Loucy (cell line): ENCODE measurements at regions not wholly inside any gene's neighbourhood (a gene's known extent, or its start where the extent isn't known, plus 50 kb on each side); places are given as distances from the start of the nearest gene placed in this dataset.
"Not testable (repeated sequence)": the region's sequence is repeated elsewhere in the genome, so short reads cannot be mapped to it uniquely, and the experiment has no call there.

Experiments
- H2AFZ ChIP-seq: fragments of 200-600 bp; sonication (generic); 2 replicates; pipeline ENCODE4 v1.6.0; 2016; ENCODE audit warnings: antibody characterized with exemption, mild to moderate bottlenecking, low read length, moderate library complexity
- H3F3A ChIP-seq: fragments of 200-600 bp; 2 replicates; pipeline ENCODE4 v1.6.0; 2016; ENCODE audit warnings: antibody characterized with exemption, low read depth, mild to moderate bottlenecking
- H3K27me3 ChIP-seq: fragments of 200-600 bp; sonication (generic); 2 replicates; pipeline ENCODE4 v1.6.1; 2014; ENCODE audit warnings: low read length, mild to moderate bottlenecking; ENCODE audit not compliant: insufficient read depth, poor library complexity, severe bottlenecking
- H3K36me3 ChIP-seq: fragments of 200-600 bp; sonication (generic); 2 replicates; pipeline ENCODE4 v1.6.1; 2016; ENCODE audit warnings: low read length; ENCODE audit not compliant: insufficient read depth
- H3K4me1 ChIP-seq: fragments of 200-600 bp; sonication (generic); 2 replicates; pipeline ENCODE4 v1.5.1; 2014; ENCODE audit warnings: low read length, mild to moderate bottlenecking; ENCODE audit not compliant: insufficient read depth, poor library complexity, severe bottlenecking
- H3K4me2 ChIP-seq: fragments of 200-600 bp; sonication (generic); 2 replicates; pipeline ENCODE4 v1.6.0; 2014; ENCODE audit warnings: antibody characterized with exemption, low read length, low read depth, mild to moderate bottlenecking; ENCODE audit not compliant: poor library complexity, severe bottlenecking
- H3K4me3 ChIP-seq: fragments of 200-600 bp; sonication (generic); 2 replicates; pipeline ENCODE4 v1.5.1; 2014; ENCODE audit warnings: low read length, mild to moderate bottlenecking, mixed read lengths; ENCODE audit not compliant: poor library complexity, severe bottlenecking
- H3K79me2 ChIP-seq: fragments of 200-600 bp; sonication (generic); 2 replicates; pipeline ENCODE4 v1.6.1; 2014; ENCODE audit warnings: low read length; ENCODE audit not compliant: insufficient read depth
- H3K9ac ChIP-seq: fragments of 200-600 bp; sonication (generic); 2 replicates; pipeline ENCODE4 v1.6.0; 2014; ENCODE audit warnings: mild to moderate bottlenecking, low read depth, low read length, moderate library complexity; ENCODE audit not compliant: poor library complexity, severe bottlenecking
- H3K9me2 ChIP-seq: fragments of 200-600 bp; sonication (generic); replicated peaks from 2 replicates; pipeline ENCODE4 v1.6.1; 2016; ENCODE audit warnings: low read depth, low read length, mixed read lengths
- H3K9me3 ChIP-seq: fragments of 200-600 bp; sonication (generic); 2 replicates; pipeline ENCODE4 v1.6.1; 2014; ENCODE audit warnings: mild to moderate bottlenecking, antibody characterized with exemption, low read length, low read depth; ENCODE audit not compliant: insufficient read depth
- H4K20me1 ChIP-seq: fragments of 200-600 bp; sonication (generic); 2 replicates; pipeline ENCODE4 v1.6.0; 2014; ENCODE audit warnings: antibody characterized with exemption, low read length, mild to moderate bottlenecking; ENCODE audit not compliant: insufficient read depth, poor library complexity, severe bottlenecking
- EZH2phosphoT487 ChIP-seq: fragments of 200-600 bp; IDR thresholded peaks from 2 replicates; pipeline ENCODE4 v1.6.1; 2018; ENCODE audit warnings: antibody characterized with exemption, mild to moderate bottlenecking, moderate library complexity, borderline replicate concordance
- TF ChIP-seq, protein P1 (sequence below): fragments of 200-600 bp; sonication (generic); conservative IDR thresholded peaks from 2 replicates; pipeline ENCODE4 v1.5.1; 2014; ENCODE audit warnings: mild to moderate bottlenecking, antibody characterized with exemption, low read length

DNA sequence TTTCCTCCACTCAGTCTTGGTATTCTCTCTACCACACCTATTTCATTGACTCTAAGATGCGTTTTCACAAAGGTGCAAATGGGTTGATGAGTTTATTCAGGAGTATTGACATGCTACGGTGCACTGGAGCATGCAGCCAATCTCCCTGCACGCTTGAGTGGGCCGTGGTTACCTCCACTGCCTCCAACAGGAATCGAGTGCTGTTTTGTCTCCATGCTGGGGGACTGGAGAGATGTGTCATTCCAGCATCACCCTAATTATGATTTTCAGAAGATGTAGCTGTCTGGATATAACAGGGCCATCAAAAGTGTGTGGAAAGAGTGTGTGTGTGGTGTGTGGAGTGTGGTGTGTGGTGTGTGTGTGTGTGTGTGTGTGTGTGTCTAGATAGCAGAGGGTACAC, 351.6 kb upstream of the ZFHX3 start:
- Histone ChIP-seq H3K9me2 (no peaks in the 10 kb centered on the region), H3K9me3 (no peaks in the 10 kb centered on the region), H3K9ac (no peak overlapping the region), H3K4me1 (peaks cover 31% of the 10 kb centered on the region), H3K79me2 (no peaks in the 10 kb centered on the region), H3K4me2 (no peak overlapping the region), H3K4me3 (no peak overlapping the region), H3F3A (no peaks in the 10 kb centered on the region), H3K27me3 (no peaks in the 10 kb centered on the region), H2AFZ (no peak overlapping the region), H4K20me1 (no peaks in the 10 kb centered on the region), H3K36me3 (no peaks in the 10 kb centered on the region)
- TF ChIP-seq, protein P1, sequence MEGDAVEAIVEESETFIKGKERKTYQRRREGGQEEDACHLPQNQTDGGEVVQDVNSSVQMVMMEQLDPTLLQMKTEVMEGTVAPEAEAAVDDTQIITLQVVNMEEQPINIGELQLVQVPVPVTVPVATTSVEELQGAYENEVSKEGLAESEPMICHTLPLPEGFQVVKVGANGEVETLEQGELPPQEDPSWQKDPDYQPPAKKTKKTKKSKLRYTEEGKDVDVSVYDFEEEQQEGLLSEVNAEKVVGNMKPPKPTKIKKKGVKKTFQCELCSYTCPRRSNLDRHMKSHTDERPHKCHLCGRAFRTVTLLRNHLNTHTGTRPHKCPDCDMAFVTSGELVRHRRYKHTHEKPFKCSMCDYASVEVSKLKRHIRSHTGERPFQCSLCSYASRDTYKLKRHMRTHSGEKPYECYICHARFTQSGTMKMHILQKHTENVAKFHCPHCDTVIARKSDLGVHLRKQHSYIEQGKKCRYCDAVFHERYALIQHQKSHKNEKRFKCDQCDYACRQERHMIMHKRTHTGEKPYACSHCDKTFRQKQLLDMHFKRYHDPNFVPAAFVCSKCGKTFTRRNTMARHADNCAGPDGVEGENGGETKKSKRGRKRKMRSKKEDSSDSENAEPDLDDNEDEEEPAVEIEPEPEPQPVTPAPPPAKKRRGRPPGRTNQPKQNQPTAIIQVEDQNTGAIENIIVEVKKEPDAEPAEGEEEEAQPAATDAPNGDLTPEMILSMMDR: no peak
- TF ChIP-seq EZH2phosphoT487: no peak

DNA sequence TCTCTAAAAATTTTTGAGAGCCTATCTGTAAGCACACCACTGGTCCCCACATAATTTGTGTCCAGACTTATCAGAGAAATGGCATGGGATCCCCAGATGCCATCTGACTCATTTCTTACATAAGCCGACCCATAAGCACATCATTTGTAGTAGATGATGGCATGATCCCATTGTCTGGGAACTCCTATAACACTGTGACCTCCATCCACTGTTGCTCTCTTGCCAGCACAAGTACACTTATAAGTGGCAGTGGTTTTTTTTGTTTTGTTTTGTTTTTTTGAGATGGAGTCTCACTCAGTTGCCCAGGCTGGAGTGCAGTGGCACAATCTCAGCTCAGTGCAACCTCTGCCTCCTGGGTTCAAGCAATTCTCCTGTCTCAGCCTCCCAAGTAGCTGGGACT, 350.7 kb upstream of the ZFHX3 start:
- not testable (repeated sequence) for H3K9me3 ChIP-seq, H2AFZ ChIP-seq, H3K4me3 ChIP-seq, H3K27me3 ChIP-seq, H3K9me2 ChIP-seq, H3K79me2 ChIP-seq, H4K20me1 ChIP-seq, H3K4me2 ChIP-seq, H3F3A ChIP-seq, H3K9ac ChIP-seq, H3K36me3 ChIP-seq
- peaks cover 28% of the 10 kb centered on the region for H3K4me1 ChIP-seq

DNA sequence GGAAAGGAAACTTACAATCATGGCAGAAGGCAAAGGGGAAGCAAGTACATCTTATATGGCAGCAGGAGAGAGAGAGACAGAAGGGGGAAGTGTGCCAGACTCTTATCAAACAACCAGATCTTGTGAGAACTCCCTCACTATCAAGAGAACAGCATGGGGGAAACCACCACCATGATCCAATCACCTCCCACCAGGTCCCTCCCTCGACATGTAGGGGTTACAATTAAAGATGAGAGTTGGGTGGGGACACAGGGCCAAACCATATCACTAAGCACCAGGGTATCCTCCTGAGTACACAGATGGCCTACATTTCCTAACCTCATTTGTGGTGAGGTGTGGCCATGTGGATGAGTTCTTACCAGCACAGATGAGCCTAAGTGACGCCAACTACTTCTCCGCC, 348.6 kb upstream of the ZFHX3 start:
- Histone ChIP-seq H3K36me3 (no peaks in the 10 kb centered on the region), H3K9me2 (no peaks in the 10 kb centered on the region), H4K20me1 (no peaks in the 10 kb centered on the region), H3K4me1 (peaks cover 28% of the 10 kb centered on the region), H2AFZ (no peak overlapping the region), H3K79me2 (no peaks in the 10 kb centered on the region), H3F3A (no peaks in the 10 kb centered on the region), H3K4me3 (no peak overlapping the region), H3K4me2 (peak overlapping the region; percentile 53), H3K9ac (no peak overlapping the region), H3K9me3 (no peaks in the 10 kb centered on the region), H3K27me3 (no peaks in the 10 kb centered on the region)
- TF ChIP-seq, protein P1: no peak
- TF ChIP-seq EZH2phosphoT487: no peak

GRCh38 chr16:73390936-73391335, 343.0 kb upstream of the ZFHX3 start:
- Histone ChIP-seq H3F3A (no peaks in the 10 kb centered on the region), H2AFZ (no peak overlapping the region), H3K9me3 (no peaks in the 10 kb centered on the region), H3K27me3 (no peaks in the 10 kb centered on the region), H3K4me3 (no peak overlapping the region), H3K9me2 (no peaks in the 10 kb centered on the region), H3K79me2 (no peaks in the 10 kb centered on the region), H3K9ac (no peak overlapping the region), H4K20me1 (no peaks in the 10 kb centered on the region), H3K4me1 (peaks cover 16% of the 10 kb centered on the region), H3K36me3 (no peaks in the 10 kb centered on the region), H3K4me2 (no peak overlapping the region)
- TF ChIP-seq EZH2phosphoT487: no peak
- TF ChIP-seq, protein P1: no peak
